ENCODE measurements at regions not wholly inside any gene's neighbourhood (a gene's known extent, or its start where the extent isn't known, plus 50 kb on each side); places are given as distances from the start of the nearest gene placed in this dataset.

DNA sequence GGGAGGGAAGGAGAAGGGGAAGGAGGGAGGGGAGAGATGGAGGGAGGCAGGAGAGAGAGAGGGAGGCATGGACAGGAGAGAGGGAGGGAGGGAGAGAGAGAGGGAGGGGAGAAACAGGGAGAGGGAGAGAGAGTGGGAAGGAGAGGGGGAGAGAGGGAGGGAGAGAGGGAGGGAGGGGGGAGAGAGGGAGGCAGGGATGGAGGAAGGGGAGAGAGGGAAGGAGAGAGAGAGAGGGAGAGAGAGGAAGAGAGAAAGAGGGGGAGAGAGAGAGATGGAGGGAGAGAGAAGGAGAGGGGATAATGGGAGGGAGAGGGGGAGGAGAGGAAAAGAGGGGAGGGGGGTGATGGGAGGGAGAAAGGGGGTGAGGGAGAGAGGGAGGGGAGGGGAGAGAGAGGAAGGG is 86.8 kb upstream of the VSTM2B start:
- DNase-seq: no peak
- no peak for ATAC-seq
- intact Hi-C loops (cut with DNase I): no loop called here

DNA sequence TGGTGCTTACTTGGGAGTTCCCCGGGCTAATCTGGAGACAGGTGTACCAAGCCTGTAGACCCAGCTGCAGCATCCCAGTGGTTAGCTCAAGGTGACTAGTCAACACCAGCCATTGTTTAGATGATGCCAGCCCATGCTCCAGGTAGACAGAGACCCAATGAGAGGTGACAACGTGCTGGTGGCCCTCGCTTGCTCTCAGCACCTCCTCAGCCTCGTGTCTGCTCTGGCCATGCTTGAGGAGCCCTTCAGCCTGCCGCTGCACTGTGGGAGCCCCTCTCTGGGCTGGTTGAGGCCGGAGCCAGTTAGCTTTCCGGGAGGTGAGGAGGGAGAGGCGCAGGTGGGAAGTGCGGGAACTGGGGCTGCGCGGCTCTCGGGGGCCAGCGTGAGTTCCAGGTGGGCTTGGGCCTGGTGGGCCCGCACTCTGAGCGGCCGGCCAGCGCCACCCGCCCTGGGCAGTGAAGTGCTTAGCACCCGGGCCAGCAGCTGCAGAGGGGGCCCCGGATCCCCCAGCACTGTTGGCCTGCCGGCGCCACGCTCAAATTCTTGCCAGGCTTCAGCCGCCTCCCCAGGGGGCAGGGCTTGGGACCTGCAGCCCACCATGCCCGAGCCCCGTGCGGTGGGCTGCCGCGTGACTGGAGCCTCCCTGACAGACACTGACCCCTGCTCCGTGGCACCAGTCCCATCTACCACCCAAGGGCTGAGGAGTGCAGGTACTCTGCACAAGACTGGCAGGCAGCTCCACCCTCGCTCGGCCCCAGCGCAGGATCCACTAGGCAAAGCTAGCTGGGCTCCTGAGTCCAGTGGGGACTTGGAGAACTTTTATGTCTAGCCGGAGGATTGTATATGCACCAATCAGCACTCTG is 85.9 kb upstream of the VSTM2B start:
- DNase-seq (no peak), ATAC-seq (no peak)
- intact Hi-C loops (cut with DNase I): no loop called here

DNA sequence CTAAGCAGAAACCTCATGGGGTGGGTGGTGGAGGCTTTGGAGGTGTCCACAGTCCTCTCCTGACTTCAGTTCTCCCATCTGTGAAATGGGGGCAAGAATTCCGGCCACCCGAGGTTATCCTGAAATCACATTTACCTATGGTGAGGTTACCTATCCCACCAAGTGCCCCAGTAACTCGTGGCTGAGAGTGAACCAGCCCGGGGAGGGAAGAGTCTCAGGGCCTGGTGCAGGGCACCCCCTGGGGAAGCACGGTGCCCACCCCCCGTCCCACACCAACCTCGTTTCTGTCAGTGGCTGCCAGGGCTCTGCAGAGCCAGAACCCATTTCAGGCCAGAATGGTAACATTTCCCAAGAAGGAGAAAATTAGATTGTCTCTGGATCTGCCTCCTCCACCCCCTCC is 83.7 kb upstream of the VSTM2B start:
- ATAC-seq (no peak), DNase-seq (no peak)
- intact Hi-C loops (cut with DNase I): no loop called here

DNA sequence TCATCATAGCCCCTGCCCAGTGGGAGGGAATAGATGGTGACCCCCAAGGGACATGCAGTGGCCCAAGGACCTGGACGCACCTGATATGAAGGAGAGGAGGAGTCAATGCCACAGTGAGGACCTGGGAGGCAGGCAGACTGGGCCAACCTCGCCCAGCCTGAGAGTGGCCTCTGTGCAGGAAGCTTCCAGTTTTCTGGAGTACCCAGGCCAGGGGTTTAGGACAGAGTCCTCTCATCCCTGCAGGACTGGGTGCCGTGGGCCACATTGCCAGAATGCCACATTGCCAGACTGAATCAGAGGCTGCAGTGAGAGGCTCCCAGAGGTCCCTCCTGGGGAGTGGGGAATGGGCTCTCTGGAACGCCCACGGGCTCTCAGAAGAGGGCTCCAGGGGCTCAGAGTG is 82.9 kb upstream of the VSTM2B start:
- no peak for DNase-seq
- intact Hi-C loops (cut with DNase I): no loop called here
- ATAC-seq: no peak

DNA sequence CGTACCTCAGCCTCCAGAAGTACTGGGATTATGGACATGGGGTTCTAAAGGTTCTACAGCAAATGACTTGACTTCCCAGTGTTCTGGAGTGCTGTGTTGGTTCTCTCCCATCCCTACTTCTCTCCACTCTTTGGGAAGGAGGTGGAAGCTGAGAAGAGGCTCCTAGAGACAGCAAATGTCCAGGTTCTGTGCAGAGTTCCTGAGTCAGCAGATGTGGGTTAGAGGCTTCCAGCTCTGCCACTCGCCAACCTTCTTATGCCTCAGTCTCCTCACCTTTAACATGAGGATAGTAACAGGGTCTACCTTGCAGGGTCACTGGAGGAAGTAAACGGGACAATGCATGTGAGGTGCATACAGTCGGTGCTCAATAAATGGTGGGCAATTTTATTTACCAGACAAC is 80.5 kb upstream of the VSTM2B start:
- intact Hi-C loops (cut with DNase I): no loop called here
- no peak for ATAC-seq
- DNase-seq: no peak

DNA sequence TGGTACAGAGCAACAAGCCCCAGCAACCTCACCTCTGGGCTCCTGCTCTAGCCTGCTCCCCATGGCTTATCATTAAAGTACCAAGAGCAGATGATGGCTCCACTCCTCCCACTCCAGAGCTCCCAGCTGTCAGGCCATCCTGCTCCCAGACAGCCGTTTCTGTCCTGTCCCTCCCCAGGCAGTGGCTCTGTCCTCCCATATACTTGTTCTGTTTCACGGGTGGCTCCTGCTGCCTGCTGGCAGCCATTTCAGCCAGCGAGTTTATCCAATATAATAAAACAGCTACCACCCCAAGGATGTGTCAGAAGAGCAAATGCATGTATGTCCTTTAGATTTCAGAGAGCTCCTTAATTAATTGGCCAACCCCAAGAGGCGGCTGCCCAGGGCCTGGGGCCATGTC is 79.4 kb upstream of the VSTM2B start:
- ATAC-seq (no peak), DNase-seq (no peak)
- intact Hi-C loops (cut with DNase I): no loop called here

- intact Hi-C loops (cut with DNase I): no loop called here
- DNase-seq: no peak
- ATAC-seq: no peak
These were observed 77.7 kb upstream of the VSTM2B start for GRCh38 chr19:29448046-29448445.

GRCh38 chr19:29449371-29449770 is 76.4 kb upstream of the VSTM2B start:
- no peak for DNase-seq
- no peak for ATAC-seq
- intact Hi-C loops (cut with DNase I): no loop called here

DNA sequence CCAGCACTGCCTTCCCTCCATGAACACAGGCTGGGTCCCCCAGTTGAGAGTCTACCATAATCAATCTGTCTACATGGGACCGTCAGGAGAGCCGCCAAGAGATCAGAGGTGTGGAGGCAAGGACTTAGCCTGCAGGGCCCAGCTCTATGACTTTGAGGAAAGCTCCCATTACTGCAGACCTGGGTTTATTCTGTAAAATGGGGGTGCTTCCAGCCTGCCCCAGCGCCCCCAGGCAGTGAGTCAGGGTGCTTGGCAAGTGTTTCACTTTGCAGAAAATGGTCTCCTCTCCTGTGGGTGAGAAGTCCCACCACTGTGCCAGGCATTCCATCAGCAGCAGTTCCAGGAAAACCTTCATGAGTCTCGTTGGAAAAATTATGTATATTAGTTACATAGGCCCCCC is 75.5 kb upstream of the VSTM2B start:
- ATAC-seq (no peak), DNase-seq (no peak)
- intact Hi-C loops (cut with DNase I): no loop called here

DNA sequence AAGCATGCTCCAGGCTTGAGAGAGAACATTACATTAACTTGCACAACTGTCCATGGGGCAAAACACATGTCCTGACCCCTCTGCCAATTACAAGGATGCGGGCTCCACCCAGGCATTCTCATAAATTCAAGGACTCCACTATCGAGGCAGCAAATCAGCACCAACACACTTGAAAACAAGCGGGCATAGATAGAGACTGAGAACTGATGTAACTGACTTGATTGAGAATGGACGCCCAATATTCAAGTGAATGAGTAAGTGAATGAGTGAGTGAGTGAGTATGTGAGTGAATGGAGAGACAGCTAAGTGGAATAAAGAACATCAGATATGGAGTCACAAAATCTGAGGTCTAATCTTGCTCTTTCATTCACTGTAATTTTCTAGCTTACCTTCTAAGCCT is 75.0 kb upstream of the VSTM2B start:
- DNase-seq: no peak
- intact Hi-C loops (cut with DNase I): no loop called here
- no peak for ATAC-seq

- no peak for ATAC-seq
- DNase-seq: no peak
- intact Hi-C loops (cut with DNase I): no loop called here
These were observed 71.7 kb upstream of the VSTM2B start for GRCh38 chr19:29454109-29454508.

- no peak for DNase-seq
- intact Hi-C loops (cut with DNase I): no loop called here
- ATAC-seq: no peak
These were observed 68.4 kb upstream of the VSTM2B start for GRCh38 chr19:29457413-29457812.

GRCh38 chr19:29467824-29468401 is 57.9 kb upstream of the VSTM2B start:
- ATAC-seq: no peak
- intact Hi-C loops (cut with DNase I): no loop called here
- DNase-seq: no peak

DNA sequence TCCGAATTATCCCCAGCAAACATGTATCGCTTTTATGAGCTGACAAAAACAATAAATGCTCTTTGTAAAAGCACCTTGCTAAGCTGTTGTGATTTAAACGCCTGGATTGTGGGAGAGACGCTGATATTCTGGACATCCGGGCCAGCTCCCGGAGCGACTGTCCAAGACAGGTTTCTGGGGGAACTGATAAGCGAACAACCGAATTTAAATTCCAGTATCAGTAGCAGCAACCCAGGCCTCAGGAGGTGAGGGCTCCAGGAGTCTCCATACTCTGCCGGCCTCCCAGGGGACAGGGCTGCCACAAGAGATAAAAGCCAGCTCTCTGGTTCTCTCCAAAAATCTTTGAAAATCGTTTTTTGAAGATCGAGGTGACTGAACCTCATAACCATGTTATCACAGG is 50.3 kb upstream of the VSTM2B start:
- intact Hi-C loops (cut with DNase I): no loop called here
- ATAC-seq (no peak), DNase-seq (no peak)

Measured in left cardiac atrium (tissue), 4 donors.